Erythroblast (primary cell): ENCODE measurements at regions not wholly inside any gene's neighbourhood (a gene's known extent, or its start where the extent isn't known, plus 50 kb on each side); places are given as distances from the start of the nearest gene placed in this dataset.

ENCODE experiments used
- GATA1 ChIP-seq: IDR thresholded peaks from 2 replicates; pipeline ENCODE4 v1.6.1; 2011; ENCODE audit warnings: low read depth, mild to moderate bottlenecking, control low read depth, low read length, moderate library complexity
- POLR2A ChIP-seq: IDR thresholded peaks from 2 replicates; pipeline ENCODE4 v1.6.1; 2011; ENCODE audit warnings: mild to moderate bottlenecking, low read length

- no peak for TF ChIP-seq POLR2A
- no peak for TF ChIP-seq GATA1
These were observed 77.1 kb upstream of the NBL1 start for GRCh38 chr1:19567041-19567440.
